ENCODE measurements at regions not wholly inside any gene's neighbourhood (a gene's known extent, or its start where the extent isn't known, plus 50 kb on each side); places are given as distances from the start of the nearest gene placed in this dataset.

DNA sequence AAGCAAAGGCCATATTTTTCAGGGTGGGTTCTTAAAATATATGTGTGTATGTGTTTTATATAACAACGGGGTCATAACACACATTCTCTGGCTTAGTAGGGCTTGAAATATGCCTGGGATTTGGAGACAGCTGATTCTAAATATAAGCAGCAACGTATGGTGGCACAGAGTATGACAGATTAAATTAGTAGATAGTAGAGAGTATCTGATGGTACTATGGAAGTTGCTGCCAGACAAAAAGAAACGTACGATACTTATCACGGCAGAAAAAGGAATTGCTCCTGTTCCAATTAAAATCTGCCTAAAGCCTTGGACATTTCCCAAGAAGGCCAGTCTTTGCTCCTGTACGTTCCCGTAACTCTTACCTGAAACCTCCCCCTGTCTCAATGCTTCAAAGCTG, 607.9 kb upstream of the ID2 start:
- DNase-seq (ENCODE audit: low read depth in 1 of 2, low spot score in 1 of 2): no peak
- no peaks in the 10 kb centered on the region for H3K27me3 ChIP-seq
- TF ChIP-seq, protein P1, sequence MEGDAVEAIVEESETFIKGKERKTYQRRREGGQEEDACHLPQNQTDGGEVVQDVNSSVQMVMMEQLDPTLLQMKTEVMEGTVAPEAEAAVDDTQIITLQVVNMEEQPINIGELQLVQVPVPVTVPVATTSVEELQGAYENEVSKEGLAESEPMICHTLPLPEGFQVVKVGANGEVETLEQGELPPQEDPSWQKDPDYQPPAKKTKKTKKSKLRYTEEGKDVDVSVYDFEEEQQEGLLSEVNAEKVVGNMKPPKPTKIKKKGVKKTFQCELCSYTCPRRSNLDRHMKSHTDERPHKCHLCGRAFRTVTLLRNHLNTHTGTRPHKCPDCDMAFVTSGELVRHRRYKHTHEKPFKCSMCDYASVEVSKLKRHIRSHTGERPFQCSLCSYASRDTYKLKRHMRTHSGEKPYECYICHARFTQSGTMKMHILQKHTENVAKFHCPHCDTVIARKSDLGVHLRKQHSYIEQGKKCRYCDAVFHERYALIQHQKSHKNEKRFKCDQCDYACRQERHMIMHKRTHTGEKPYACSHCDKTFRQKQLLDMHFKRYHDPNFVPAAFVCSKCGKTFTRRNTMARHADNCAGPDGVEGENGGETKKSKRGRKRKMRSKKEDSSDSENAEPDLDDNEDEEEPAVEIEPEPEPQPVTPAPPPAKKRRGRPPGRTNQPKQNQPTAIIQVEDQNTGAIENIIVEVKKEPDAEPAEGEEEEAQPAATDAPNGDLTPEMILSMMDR (IDR thresholded peaks at IDR 0.05; ENCODE audit: low read depth, low read length): no peak
- no peak overlapping the region for H3K4me3 ChIP-seq
- no peaks in the 10 kb centered on the region for H3K9me3 ChIP-seq (ENCODE audit: low read depth)
- no peaks in the 10 kb centered on the region for H3K4me1 ChIP-seq (ENCODE audit: low read depth)
- H3K36me3 ChIP-seq: no peaks in the 10 kb centered on the region
- no peak overlapping the region for H3K27ac ChIP-seq

DNA sequence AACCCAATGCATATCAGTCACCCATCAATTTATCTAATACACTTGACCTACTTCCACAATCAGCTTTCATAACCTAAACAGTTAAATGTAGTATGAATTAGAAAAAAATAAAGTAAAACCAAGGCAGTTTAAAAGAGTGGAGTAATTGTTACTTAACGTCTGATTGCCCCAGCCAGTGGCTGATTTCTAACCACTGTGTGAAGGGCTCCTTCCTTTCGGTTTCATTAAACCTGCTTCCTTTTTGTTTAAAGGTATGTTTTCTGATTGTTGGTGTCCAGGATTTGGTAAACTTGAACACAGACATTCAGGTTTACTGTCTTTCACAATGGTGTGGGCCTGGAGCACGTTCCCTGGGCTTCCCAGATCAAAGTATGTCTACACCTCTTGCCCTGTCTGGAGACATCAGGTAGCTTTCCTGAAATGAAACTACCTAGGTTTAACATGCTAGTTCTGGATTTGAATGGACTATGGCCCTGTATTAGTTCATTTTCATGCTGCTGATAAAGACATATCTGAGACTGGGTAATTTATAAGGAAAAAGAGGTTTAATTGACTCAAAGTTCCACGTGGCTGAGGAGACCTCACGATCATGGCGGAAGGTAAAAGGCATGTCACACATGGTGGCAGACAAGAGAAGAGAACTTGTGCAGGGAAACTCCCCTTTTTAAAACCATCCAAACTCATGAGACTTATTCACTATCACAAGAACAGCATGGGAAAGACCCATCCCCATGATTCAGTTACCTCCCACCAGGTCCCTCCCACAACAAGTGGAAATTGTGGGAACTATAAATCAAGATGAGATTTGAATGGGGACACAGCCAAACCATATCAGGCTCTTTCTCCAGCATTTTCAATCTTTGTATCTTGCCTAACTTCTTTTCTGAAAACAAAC, 605.2 kb upstream of the ID2 start:
- Histone ChIP-seq H3K9me3 (ENCODE audit: low read depth) (no peaks in the 10 kb centered on the region), H3K36me3 (no peaks in the 10 kb centered on the region), H3K4me1 (ENCODE audit: low read depth) (no peaks in the 10 kb centered on the region), H3K27ac (no peak overlapping the region), H3K27me3 (no peaks in the 10 kb centered on the region), H3K4me3 (no peak overlapping the region)
- no peak for DNase-seq (ENCODE audit: low read depth in 1 of 2, low spot score in 1 of 2)
- TF ChIP-seq, protein P1 (IDR thresholded peaks at IDR 0.05; ENCODE audit: low read depth, low read length): no peak

DNA sequence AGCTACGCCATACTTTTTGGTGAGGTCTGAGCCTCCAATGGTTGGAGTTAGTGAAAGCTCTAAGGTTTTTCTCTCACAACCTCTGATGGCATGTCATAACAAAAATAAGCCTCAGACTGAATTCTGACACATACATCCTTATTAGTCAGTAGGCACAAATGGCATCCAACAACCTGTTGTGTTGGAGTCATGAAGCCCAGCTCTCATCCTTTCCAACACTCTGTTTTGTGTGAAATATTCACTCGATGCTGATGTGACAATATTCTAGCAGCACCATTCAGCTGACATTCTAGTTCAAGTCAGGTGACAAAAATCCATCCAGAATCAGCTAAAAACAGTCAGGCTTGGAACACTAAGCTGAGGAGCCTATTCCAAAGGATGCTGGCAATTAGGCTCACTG, 603.2 kb upstream of the ID2 start:
- no peaks in the 10 kb centered on the region for H3K27me3 ChIP-seq
- H3K9me3 ChIP-seq (ENCODE audit: low read depth): no peaks in the 10 kb centered on the region
- DNase-seq (ENCODE audit: low read depth in 1 of 2, low spot score in 1 of 2): no peak
- no peaks in the 10 kb centered on the region for H3K4me1 ChIP-seq (ENCODE audit: low read depth)
- H3K4me3 ChIP-seq: no peak overlapping the region
- no peak overlapping the region for H3K27ac ChIP-seq
- TF ChIP-seq, protein P1 (IDR thresholded peaks at IDR 0.05; ENCODE audit: low read depth, low read length): no peak
- H3K36me3 ChIP-seq: no peaks in the 10 kb centered on the region

DNA sequence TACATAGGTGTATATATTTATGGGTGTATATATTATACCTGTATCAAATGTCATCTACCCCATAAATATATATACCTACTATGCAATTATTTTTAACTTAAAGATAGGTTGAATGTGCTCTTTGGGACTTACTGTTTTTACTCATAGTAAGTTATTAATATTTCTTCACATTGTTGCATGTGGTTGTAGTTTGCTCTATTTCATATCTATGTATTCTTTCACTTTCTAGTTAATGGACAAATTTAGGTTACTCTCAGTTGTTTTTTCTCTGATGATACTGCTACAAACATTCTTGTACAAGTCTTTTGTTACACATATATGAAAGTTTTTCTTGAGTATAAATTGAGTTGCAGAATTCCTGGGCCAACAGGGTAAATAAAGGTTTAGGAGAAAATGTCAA, 601.8 kb upstream of the ID2 start:
- no peaks in the 10 kb centered on the region for H3K36me3 ChIP-seq
- H3K27ac ChIP-seq: no peak overlapping the region
- DNase-seq (ENCODE audit: low read depth in 1 of 2, low spot score in 1 of 2): no peak
- TF ChIP-seq, protein P1 (IDR thresholded peaks at IDR 0.05; ENCODE audit: low read depth, low read length): no peak
- no peaks in the 10 kb centered on the region for H3K4me1 ChIP-seq (ENCODE audit: low read depth)
- H3K4me3 ChIP-seq: no peak overlapping the region
- H3K27me3 ChIP-seq: no peaks in the 10 kb centered on the region
- H3K9me3 ChIP-seq (ENCODE audit: low read depth): no peaks in the 10 kb centered on the region

DNA sequence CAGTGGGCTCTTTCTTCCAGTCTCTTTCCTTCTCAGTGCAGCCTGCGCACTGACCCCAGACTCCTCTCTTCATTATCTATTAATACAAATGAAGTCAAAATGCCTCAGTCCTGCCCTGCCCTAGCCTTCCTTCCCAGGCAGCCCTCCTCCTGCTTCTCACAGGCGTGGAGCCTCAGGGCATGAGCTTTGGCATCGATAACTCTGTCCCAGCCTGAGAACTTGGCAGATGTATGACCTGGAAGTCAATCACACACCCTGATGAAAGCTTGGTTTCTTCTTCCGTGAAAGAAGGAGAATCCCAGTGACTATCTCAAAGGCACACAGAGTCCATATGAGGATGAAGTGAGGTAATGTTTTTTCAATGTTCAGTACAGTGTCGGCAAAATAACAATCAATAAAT, 600.7 kb upstream of the ID2 start:
- no peaks in the 10 kb centered on the region for H3K36me3 ChIP-seq
- no peaks in the 10 kb centered on the region for H3K9me3 ChIP-seq (ENCODE audit: low read depth)
- DNase-seq (ENCODE audit: low read depth in 1 of 2, low spot score in 1 of 2): no peak
- H3K4me1 ChIP-seq (ENCODE audit: low read depth): no peaks in the 10 kb centered on the region
- H3K27me3 ChIP-seq: no peaks in the 10 kb centered on the region
- H3K4me3 ChIP-seq: no peak overlapping the region
- TF ChIP-seq, protein P1 (IDR thresholded peaks at IDR 0.05; ENCODE audit: low read depth, low read length): no peak
- no peak overlapping the region for H3K27ac ChIP-seq
